Uterus (tissue), 3 donors: ENCODE measurements at regions not wholly inside any gene's neighbourhood (a gene's known extent, or its start where the extent isn't known, plus 50 kb on each side); places are given as distances from the start of the nearest gene placed in this dataset. TPM values are rescaled to one million over a fixed set of nuclear protein-coding genes. Genes with fewer than 3 reads are reported as not detected.

ENCODE experiments used
- DNase-seq, 2 donors: peaks; one replicate each; pipeline ENCODE4 v3.0.0-alpha.2; 2019 to 2020
- H3K27ac ChIP-seq, 2 donors: fragments of 200-600 bp; sonication (generic); 1 replicate in 1 of 2; 2 replicates in 1 of 2; pipeline ENCODE4 v1.5.1; 2016 to 2018
- H3K27me3 ChIP-seq, 2 donors: fragments of 200-600 bp; sonication (generic); one replicate each; pipeline ENCODE4 v1.5.1; 2018 to 2019; ENCODE audit warnings: control low read depth in 1 of 2
- H3K36me3 ChIP-seq, 2 donors: fragments of 200-600 bp; sonication (generic); one replicate each; pipeline ENCODE4 v1.5.1; 2019; ENCODE audit warnings: control low read depth in 1 of 2
- H3K4me1 ChIP-seq, 2 donors: fragments of 200-600 bp; sonication (generic); one replicate each; pipeline ENCODE4 v1.5.1; 2018 to 2019; ENCODE audit warnings: control low read depth in 1 of 2
- H3K4me3 ChIP-seq, 2 donors: fragments of 200-600 bp; sonication (generic); 1 replicate in 1 of 2; 2 replicates in 1 of 2; pipeline ENCODE4 v1.5.1; 2018 to 2019; ENCODE audit warnings: mild to moderate bottlenecking in 1 of 2
- H3K9me3 ChIP-seq, 2 donors: fragments of 200-600 bp; sonication (generic); one replicate each; pipeline ENCODE4 v1.5.1; 2019; ENCODE audit warnings: control low read depth in 1 of 2
- CTCF ChIP-seq, 4 experiments: fragments of 200-600 bp in 2 of 4; fragments of 450-650 bp in 2 of 4; sonication (generic) in 2 of 4; IDR thresholded peaks; one replicate each; pipeline ENCODE4 v1.5.1; 2016 to 2019; ENCODE audit warnings: antibody characterized with exemption in 4 of 4, mild to moderate bottlenecking in 2 of 4, moderate library complexity in 1 of 4
- POLR2A ChIP-seq, 2 donors: fragments of 450-650 bp; IDR thresholded peaks; one replicate each; pipeline ENCODE4 v1.6.1; 2016; ENCODE audit warnings: antibody characterized with exemption in 2 of 2, mild to moderate bottlenecking in 1 of 2, moderate library complexity in 1 of 2
- intact Hi-C: fragments of 100-400 bp; cut with DNase I; formaldehyde crosslinking; loops from one replicate; pipeline ENCODE4 v1.15.1; 2023; ENCODE audit warnings: low total_unique reads
- small RNA-seq: library from RNA; depleted of rRNA; stranded (forward); fragments of <200 nt; gene quantifications from one replicate; pipeline ENCODE3, GENCODE V24; 2016
- donor health status: DM: yes; HTN: yes; CAD: no.

DNA sequence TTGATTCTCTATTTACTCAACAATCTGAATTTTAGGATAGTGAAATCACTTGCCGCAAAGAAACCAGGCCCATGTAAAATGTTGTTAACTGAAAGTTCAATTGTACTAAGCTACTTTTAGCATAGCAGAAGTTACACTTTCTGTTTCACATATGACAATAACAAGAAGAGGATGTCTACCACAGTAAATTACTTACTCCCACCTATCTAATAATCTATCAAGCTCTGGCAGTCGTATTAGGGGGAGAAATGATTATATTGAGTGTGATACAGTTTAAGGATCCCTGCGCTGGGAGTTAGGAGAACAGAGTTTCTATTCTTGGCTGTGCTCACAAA is 66.5 kb upstream of the CAND1 start:
- no peaks in the 10 kb centered on the region for H3K9me3 ChIP-seq
- no peak overlapping the region for H3K27ac ChIP-seq
- H3K4me1 ChIP-seq: no peaks in the 10 kb centered on the region
- no peak for TF ChIP-seq POLR2A (IDR thresholded peaks at IDR 0.05)
- no peak for TF ChIP-seq CTCF (IDR thresholded peaks at IDR 0.05)
- H3K4me3 ChIP-seq: no peak overlapping the region
- no peak for DNase-seq
- intact Hi-C loops: no loop called here
- no peaks in the 10 kb centered on the region for H3K27me3 ChIP-seq
- no peaks in the 10 kb centered on the region for H3K36me3 ChIP-seq

GRCh38 chr12:67208281-67209067 is 60.7 kb upstream of the CAND1 start:
- DNase-seq: no peak
- H3K27me3 ChIP-seq: no peaks in the 10 kb centered on the region
- H3K27ac ChIP-seq: no peak overlapping the region
- H3K36me3 ChIP-seq: no peaks in the 10 kb centered on the region
- no peaks in the 10 kb centered on the region for H3K9me3 ChIP-seq
- H3K4me1 ChIP-seq: no peaks in the 10 kb centered on the region
- no peak for TF ChIP-seq CTCF (IDR thresholded peaks at IDR 0.05)
- TF ChIP-seq POLR2A (IDR thresholded peaks at IDR 0.05): no peak
- no peak overlapping the region for H3K4me3 ChIP-seq
- intact Hi-C loops: no loop called here

DNA sequence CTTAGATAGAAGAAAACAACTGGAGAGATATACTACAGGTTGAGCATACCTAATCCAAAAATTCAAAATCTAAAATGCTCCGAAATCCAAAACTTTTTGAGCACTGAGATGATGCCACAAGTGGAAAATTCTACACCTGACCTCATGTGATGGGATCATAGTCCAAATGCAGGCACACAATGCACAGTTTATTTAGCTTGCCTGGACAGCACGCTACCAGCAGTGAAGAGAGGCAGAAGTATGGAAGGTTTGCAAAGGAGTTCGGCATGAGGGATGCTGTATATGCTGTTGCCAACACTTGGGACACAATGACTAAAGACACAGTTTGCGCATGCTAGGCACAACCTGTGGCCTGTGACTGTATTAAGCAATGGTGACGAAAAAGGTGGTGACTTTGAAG is 58.1 kb upstream of the CAND1 start:
- Histone ChIP-seq H3K4me1 (no peaks in the 10 kb centered on the region), H3K4me3 (no peak overlapping the region), H3K27me3 (no peaks in the 10 kb centered on the region), H3K36me3 (no peaks in the 10 kb centered on the region), H3K9me3 (no peaks in the 10 kb centered on the region), H3K27ac (no peak overlapping the region)
- TF ChIP-seq POLR2A (IDR thresholded peaks at IDR 0.05) (no peak), CTCF (IDR thresholded peaks at IDR 0.05) (no peak)
- no peak for DNase-seq
- intact Hi-C loops: no loop called here

GRCh38 chr12:67211494-67211893 is 57.7 kb upstream of the CAND1 start:
- no peak for TF ChIP-seq POLR2A (IDR thresholded peaks at IDR 0.05)
- no peak for TF ChIP-seq CTCF (IDR thresholded peaks at IDR 0.05)
- Histone ChIP-seq H3K9me3 (no peaks in the 10 kb centered on the region), H3K36me3 (no peaks in the 10 kb centered on the region), H3K27me3 (no peaks in the 10 kb centered on the region), H3K4me1 (no peaks in the 10 kb centered on the region), H3K4me3 (no peak overlapping the region), H3K27ac (no peak overlapping the region)
- no peak for DNase-seq
- intact Hi-C loops: no loop called here

DNA sequence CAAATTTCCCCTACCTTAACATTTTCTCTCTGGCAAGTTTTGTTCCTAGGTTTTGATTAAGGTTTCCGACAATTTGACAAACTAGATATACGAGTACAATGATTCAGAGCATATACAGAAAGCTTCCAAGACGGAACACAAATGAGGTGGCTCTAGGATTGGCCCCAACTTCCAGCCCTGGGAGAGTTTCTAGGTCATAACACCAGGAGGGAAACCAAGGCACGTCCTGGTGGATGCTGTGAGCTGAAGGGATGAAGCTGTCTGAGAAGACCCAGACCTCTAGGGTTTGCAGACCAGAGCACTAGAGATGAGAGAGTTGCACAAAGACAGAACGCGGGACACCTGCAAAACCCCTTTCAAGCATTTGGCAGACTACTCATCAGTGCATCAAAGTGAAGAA is 51.5 kb upstream of the CAND1 start:
- no peak overlapping the region for H3K27ac ChIP-seq
- H3K4me1 ChIP-seq: no peaks in the 10 kb centered on the region
- no peaks in the 10 kb centered on the region for H3K36me3 ChIP-seq
- intact Hi-C loops: no loop called here
- no peaks in the 10 kb centered on the region for H3K9me3 ChIP-seq
- DNase-seq: no peak
- H3K27me3 ChIP-seq: no peaks in the 10 kb centered on the region
- no peak for TF ChIP-seq POLR2A (IDR thresholded peaks at IDR 0.05)
- TF ChIP-seq CTCF (IDR thresholded peaks at IDR 0.05): no peak
- no peak overlapping the region for H3K4me3 ChIP-seq

Small RNA genes in the stretch of these regions (small RNA-seq; reads per million reads assigned to genes)
- gene AC073530.2: not detected
